PFSK-1 (cell line): ENCODE measurements at regions not wholly inside any gene's neighbourhood (a gene's known extent, or its start where the extent isn't known, plus 50 kb on each side); places are given as distances from the start of the nearest gene placed in this dataset.

Source experiments
- FOXP2 ChIP-seq: optimal IDR thresholded peaks from 2 replicates; pipeline ENCODE3; 2011; ENCODE audit warnings: borderline replicate concordance, control low read depth, inconsistent platforms; ENCODE audit not compliant: insufficient read depth; ENCODE audit errors: extremely low read length, extremely low read depth
- POLR2AphosphoS5 ChIP-seq: IDR thresholded peaks from 2 replicates; pipeline ENCODE4 v1.6.1; 2012; ENCODE audit warnings: low read depth, mild to moderate bottlenecking, control low read depth, low read length, moderate library complexity
- REST ChIP-seq, 2 experiments: IDR thresholded peaks; 2 replicates each; pipeline versions ENCODE4 v1.6.1 to v1.8.0; 2011 to 2012; ENCODE audit warnings: low read depth in 2 of 2, low read length in 2 of 2, control low read depth in 1 of 2, inconsistent platforms in 1 of 2, mild to moderate bottlenecking in 1 of 2, moderate library complexity in 1 of 2; ENCODE audit not compliant: insufficient read depth in 1 of 2
- SIN3A ChIP-seq: IDR thresholded peaks from 2 replicates; pipeline ENCODE4 v1.6.1; 2012; ENCODE audit warnings: mild to moderate bottlenecking, low read length, moderate library complexity, borderline replicate concordance; ENCODE audit not compliant: insufficient read depth
- TAF1 ChIP-seq: IDR thresholded peaks from 2 replicates; pipeline ENCODE4 v1.6.1; 2012; ENCODE audit warnings: low read length, control low read depth, borderline replicate concordance; ENCODE audit not compliant: insufficient read depth

GRCh38 chr22:47781024-47781423 lies 1018.6 kb downstream of the TBC1D22A start:
- TF ChIP-seq SIN3A (no peak), FOXP2 (no peak), TAF1 (no peak), POLR2AphosphoS5 (no peak), REST (IDR thresholded peaks at IDR 0.05; ENCODE audit: insufficient read depth in 1 of 2, low read depth in 2 of 2, low read length in 2 of 2) (no peak)

GRCh38 chr22:47780281-47780875 lies 1017.9 kb downstream of the TBC1D22A start:
- TF ChIP-seq FOXP2 (no peak), SIN3A (no peak), TAF1 (no peak), POLR2AphosphoS5 (no peak), REST (IDR thresholded peaks at IDR 0.05; ENCODE audit: insufficient read depth in 1 of 2, low read depth in 2 of 2, low read length in 2 of 2) (no peak)

- TF ChIP-seq TAF1: no peak
- no peak for TF ChIP-seq REST (IDR thresholded peaks at IDR 0.05; ENCODE audit: insufficient read depth in 1 of 2, low read depth in 2 of 2, low read length in 2 of 2)
- no peak for TF ChIP-seq FOXP2
- no peak for TF ChIP-seq SIN3A
These were observed 1017.0 kb downstream of the TBC1D22A start for GRCh38 chr22:47779474-47779873.

- no peak for TF ChIP-seq FOXP2
- no peak for TF ChIP-seq REST (IDR thresholded peaks at IDR 0.05; ENCODE audit: insufficient read depth in 1 of 2, low read depth in 2 of 2, low read length in 2 of 2)
- no peak for TF ChIP-seq POLR2AphosphoS5
- no peak for TF ChIP-seq SIN3A
- TF ChIP-seq TAF1: no peak
These were observed 1015.8 kb downstream of the TBC1D22A start for GRCh38 chr22:47778160-47778658.

GRCh38 chr22:47777426-47777825 lies 1015.0 kb downstream of the TBC1D22A start:
- TF ChIP-seq TAF1: no peak
- TF ChIP-seq FOXP2: no peak
- no peak for TF ChIP-seq SIN3A
- TF ChIP-seq POLR2AphosphoS5: no peak
- no peak for TF ChIP-seq REST (IDR thresholded peaks at IDR 0.05; ENCODE audit: insufficient read depth in 1 of 2, low read depth in 2 of 2, low read length in 2 of 2)
